ENCODE measurements at regions not wholly inside any gene's neighbourhood (a gene's known extent, or its start where the extent isn't known, plus 50 kb on each side); places are given as distances from the start of the nearest gene placed in this dataset.

- H3K4me3 ChIP-seq (ENCODE audit: low read length) = no peak overlapping the region
- no peak overlapping the region for H3K27ac ChIP-seq (ENCODE audit: low read depth, low read length)
- H3K9ac ChIP-seq (ENCODE audit: low read depth, low read length) = no peak overlapping the region
- H3K4me1 ChIP-seq (ENCODE audit: insufficient read depth, low read length) = no peaks in the 10 kb centered on the region
- H3K9me3 ChIP-seq (ENCODE audit: insufficient read depth, low read depth, low read length) = no peaks in the 10 kb centered on the region
- no peaks in the 10 kb centered on the region for H3K27me3 ChIP-seq (ENCODE audit: insufficient read depth, low read length)
- no peaks in the 10 kb centered on the region for H3K36me3 ChIP-seq (ENCODE audit: insufficient read depth, low read length)
Observed at GRCh38 chr3:80676866-80677265, 909.1 kb upstream of the ROBO1 start.

- Histone ChIP-seq H3K36me3 (ENCODE audit: insufficient read depth, low read length) (no peaks in the 10 kb centered on the region), H3K4me1 (ENCODE audit: insufficient read depth, low read length) (no peaks in the 10 kb centered on the region), H3K9ac (ENCODE audit: low read depth, low read length) (no peak overlapping the region), H3K9me3 (ENCODE audit: insufficient read depth, low read depth, low read length) (no peaks in the 10 kb centered on the region), H3K27me3 (ENCODE audit: insufficient read depth, low read length) (no peaks in the 10 kb centered on the region), H3K27ac (ENCODE audit: low read depth, low read length) (no peak overlapping the region), H3K4me3 (ENCODE audit: low read length) (no peak overlapping the region)
- 85% methylated on average over 1 of the region's 2 CpGs for WGBS
Observed at GRCh38 chr3:80676261-80676660, 908.5 kb upstream of the ROBO1 start.

- WGBS = 100% methylated on average over 2 of the region's 4 CpGs
- Histone ChIP-seq H3K27me3 (ENCODE audit: insufficient read depth, low read length) (no peaks in the 10 kb centered on the region), H3K4me3 (ENCODE audit: low read length) (no peak overlapping the region), H3K4me1 (ENCODE audit: insufficient read depth, low read length) (no peaks in the 10 kb centered on the region), H3K9ac (ENCODE audit: low read depth, low read length) (no peak overlapping the region), H3K9me3 (ENCODE audit: insufficient read depth, low read depth, low read length) (no peaks in the 10 kb centered on the region), H3K36me3 (ENCODE audit: insufficient read depth, low read length) (no peaks in the 10 kb centered on the region), H3K27ac (ENCODE audit: low read depth, low read length) (no peak overlapping the region)
Observed at GRCh38 chr3:80675790-80676189, 908.0 kb upstream of the ROBO1 start.

- 90% methylated on average over 4 of the region's 4 CpGs for WGBS
Observed at GRCh38 chr3:80668600-80669294, 900.9 kb upstream of the ROBO1 start.

GRCh38 chr3:80668100-80668499, 900.3 kb upstream of the ROBO1 start:
- Histone ChIP-seq H3K4me3 (ENCODE audit: low read length) (no peak overlapping the region), H3K4me1 (ENCODE audit: insufficient read depth, low read length) (no peaks in the 10 kb centered on the region), H3K27me3 (ENCODE audit: insufficient read depth, low read length) (no peaks in the 10 kb centered on the region), H3K9ac (ENCODE audit: low read depth, low read length) (no peak overlapping the region), H3K9me3 (ENCODE audit: insufficient read depth, low read depth, low read length) (peaks cover 27% of the 10 kb centered on the region), H3K27ac (ENCODE audit: low read depth, low read length) (no peak overlapping the region), H3K36me3 (ENCODE audit: insufficient read depth, low read length) (no peaks in the 10 kb centered on the region)

More at GRCh38 chr3:80668600-80669294, 900.9 kb upstream of the ROBO1 start:
- H3K9ac ChIP-seq (ENCODE audit: low read depth, low read length) = no peak overlapping the region
- no peaks in the 10 kb centered on the region for H3K4me1 ChIP-seq (ENCODE audit: insufficient read depth, low read length)
- H3K9me3 ChIP-seq (ENCODE audit: insufficient read depth, low read depth, low read length) = peaks cover 27% of the 10 kb centered on the region
- H3K27ac ChIP-seq (ENCODE audit: low read depth, low read length) = no peak overlapping the region
- H3K4me3 ChIP-seq (ENCODE audit: low read length) = no peak overlapping the region
- no peaks in the 10 kb centered on the region for H3K27me3 ChIP-seq (ENCODE audit: insufficient read depth, low read length)
- H3K36me3 ChIP-seq (ENCODE audit: insufficient read depth, low read length) = no peaks in the 10 kb centered on the region

GRCh38 chr3:80663426-80663825, 895.6 kb upstream of the ROBO1 start:
- WGBS = no CpG with 5 or more reads among the region's 3 CpGs
- no peak overlapping the region for H3K27ac ChIP-seq (ENCODE audit: low read depth, low read length)

GRCh38 chr3:80655216-80655615, 887.4 kb upstream of the ROBO1 start:
- H3K4me3 ChIP-seq (ENCODE audit: low read length) = no peak overlapping the region
- no peaks in the 10 kb centered on the region for H3K4me1 ChIP-seq (ENCODE audit: insufficient read depth, low read length)
- no peak overlapping the region for H3K9ac ChIP-seq (ENCODE audit: low read depth, low read length)
- H3K27ac ChIP-seq (ENCODE audit: low read depth, low read length) = no peak overlapping the region
- H3K36me3 ChIP-seq (ENCODE audit: insufficient read depth, low read length) = no peaks in the 10 kb centered on the region
- H3K9me3 ChIP-seq (ENCODE audit: insufficient read depth, low read depth, low read length) = no peaks in the 10 kb centered on the region
- no peaks in the 10 kb centered on the region for H3K27me3 ChIP-seq (ENCODE audit: insufficient read depth, low read length)
- 95% methylated on average over 3 of the region's 3 CpGs for WGBS

More at GRCh38 chr3:80663426-80663825, 895.6 kb upstream of the ROBO1 start:
- H3K4me3 ChIP-seq (ENCODE audit: low read length) = no peak overlapping the region
- H3K27me3 ChIP-seq (ENCODE audit: insufficient read depth, low read length) = no peaks in the 10 kb centered on the region
- H3K36me3 ChIP-seq (ENCODE audit: insufficient read depth, low read length) = no peaks in the 10 kb centered on the region
- no peaks in the 10 kb centered on the region for H3K4me1 ChIP-seq (ENCODE audit: insufficient read depth, low read length)
- H3K9me3 ChIP-seq (ENCODE audit: insufficient read depth, low read depth, low read length) = peaks cover 17% of the 10 kb centered on the region
- H3K9ac ChIP-seq (ENCODE audit: low read depth, low read length) = no peak overlapping the region

GRCh38 chr3:80649170-80649569, 881.4 kb upstream of the ROBO1 start:
- Histone ChIP-seq H3K36me3 (ENCODE audit: insufficient read depth, low read length) (no peaks in the 10 kb centered on the region), H3K4me3 (ENCODE audit: low read length) (no peak overlapping the region), H3K27me3 (ENCODE audit: insufficient read depth, low read length) (no peaks in the 10 kb centered on the region), H3K4me1 (ENCODE audit: insufficient read depth, low read length) (no peaks in the 10 kb centered on the region), H3K9me3 (ENCODE audit: insufficient read depth, low read depth, low read length) (no peaks in the 10 kb centered on the region), H3K9ac (ENCODE audit: low read depth, low read length) (no peak overlapping the region), H3K27ac (ENCODE audit: low read depth, low read length) (no peak overlapping the region)

GRCh38 chr3:80643421-80643820, 875.6 kb upstream of the ROBO1 start:
- Histone ChIP-seq H3K4me1 (ENCODE audit: insufficient read depth, low read length) (no peaks in the 10 kb centered on the region), H3K27ac (ENCODE audit: low read depth, low read length) (no peak overlapping the region), H3K9me3 (ENCODE audit: insufficient read depth, low read depth, low read length) (no peaks in the 10 kb centered on the region), H3K4me3 (ENCODE audit: low read length) (no peak overlapping the region), H3K27me3 (ENCODE audit: insufficient read depth, low read length) (no peaks in the 10 kb centered on the region), H3K36me3 (ENCODE audit: insufficient read depth, low read length) (no peaks in the 10 kb centered on the region), H3K9ac (ENCODE audit: low read depth, low read length) (no peak overlapping the region)
- WGBS = 90% methylated on average over 4 of the region's 4 CpGs

GRCh38 chr3:80618295-80619256, 850.8 kb upstream of the ROBO1 start:
- 86% methylated on average over 6 of the region's 8 CpGs for WGBS

GRCh38 chr3:80612366-80612765, 844.6 kb upstream of the ROBO1 start:
- 38% methylated on average over 1 of the region's 2 CpGs for WGBS
- Histone ChIP-seq H3K4me3 (ENCODE audit: low read length) (no peak overlapping the region), H3K9me3 (ENCODE audit: insufficient read depth, low read depth, low read length) (no peaks in the 10 kb centered on the region), H3K9ac (ENCODE audit: low read depth, low read length) (no peak overlapping the region), H3K27ac (ENCODE audit: low read depth, low read length) (no peak overlapping the region), H3K36me3 (ENCODE audit: insufficient read depth, low read length) (no peaks in the 10 kb centered on the region), H3K4me1 (ENCODE audit: insufficient read depth, low read length) (no peaks in the 10 kb centered on the region), H3K27me3 (ENCODE audit: insufficient read depth, low read length) (no peaks in the 10 kb centered on the region)

More at GRCh38 chr3:80618295-80619256, 850.8 kb upstream of the ROBO1 start:
- no peak overlapping the region for H3K9ac ChIP-seq (ENCODE audit: low read depth, low read length)
- H3K9me3 ChIP-seq (ENCODE audit: insufficient read depth, low read depth, low read length) = no peaks in the 10 kb centered on the region
- H3K4me1 ChIP-seq (ENCODE audit: insufficient read depth, low read length) = no peaks in the 10 kb centered on the region
- H3K36me3 ChIP-seq (ENCODE audit: insufficient read depth, low read length) = no peaks in the 10 kb centered on the region
- no peaks in the 10 kb centered on the region for H3K27me3 ChIP-seq (ENCODE audit: insufficient read depth, low read length)
- no peak overlapping the region for H3K4me3 ChIP-seq (ENCODE audit: low read length)
- H3K27ac ChIP-seq (ENCODE audit: low read depth, low read length) = no peak overlapping the region

Data from HUES64 (cell line).